Lung microvascular endothelial cell (primary cell): ENCODE measurements at regions not wholly inside any gene's neighbourhood (a gene's known extent, or its start where the extent isn't known, plus 50 kb on each side); places are given as distances from the start of the nearest gene placed in this dataset.

Source experiments
- DNase-seq, 2 donors: peaks; one replicate each; pipeline versions ENCODE4 v3.0.0 to v3.0.0-alpha.2; 2010; ENCODE audit warnings: low read depth in 2 of 2

- no peak for DNase-seq
Observed at GRCh38 chr1:115204513-115204912, 115.2 kb upstream of the TSPAN2 start.

GRCh38 chr1:115203287-115203686, 114.0 kb upstream of the TSPAN2 start:
- DNase-seq: no peak

GRCh38 chr1:115201598-115201997, 112.3 kb upstream of the TSPAN2 start:
- DNase-seq: no peak

- DNase-seq: peak in 1 of 2 donors; percentile 33
Observed at GRCh38 chr1:115199416-115200132, 110.3 kb upstream of the TSPAN2 start.

- DNase-seq: peak; percentile 11 to 49
Observed at GRCh38 chr1:115198938-115199337, 109.6 kb upstream of the TSPAN2 start.

- DNase-seq: no peak
Observed at GRCh38 chr1:115196296-115196695, 107.0 kb upstream of the TSPAN2 start.

- DNase-seq: no peak
Observed at GRCh38 chr1:115194506-115194905, 105.2 kb upstream of the TSPAN2 start.

- DNase-seq: no peak
Observed at GRCh38 chr1:115193046-115193828, 103.9 kb upstream of the TSPAN2 start.

GRCh38 chr1:115192200-115192767, 103.0 kb upstream of the TSPAN2 start:
- DNase-seq: no peak

- no peak for DNase-seq
Observed at GRCh38 chr1:115191691-115192090, 102.4 kb upstream of the TSPAN2 start.

- DNase-seq: peak in 1 of 2 donors; percentile 22
Observed at GRCh38 chr1:115190540-115191170, 101.4 kb upstream of the TSPAN2 start.

- peak; percentile 52 to 87 for DNase-seq
Observed at GRCh38 chr1:115189814-115190539, 100.7 kb upstream of the TSPAN2 start.

GRCh38 chr1:115188680-115189395, 99.5 kb upstream of the TSPAN2 start:
- no peak for DNase-seq

GRCh38 chr1:115186711-115187265, 97.5 kb upstream of the TSPAN2 start:
- no peak for DNase-seq

- no peak for DNase-seq
Observed at GRCh38 chr1:115185336-115185735, 96.0 kb upstream of the TSPAN2 start.

- DNase-seq: peak; percentile 58 to 70
Observed at GRCh38 chr1:115184951-115185331, 95.6 kb upstream of the TSPAN2 start.

GRCh38 chr1:115184260-115184950, 95.1 kb upstream of the TSPAN2 start:
- no peak for DNase-seq

- no peak for DNase-seq
Observed at GRCh38 chr1:115183721-115184259, 94.5 kb upstream of the TSPAN2 start.

- DNase-seq: no peak
Observed at GRCh38 chr1:115183158-115183557, 93.9 kb upstream of the TSPAN2 start.
